ENCODE measurements at regions not wholly inside any gene's neighbourhood (a gene's known extent, or its start where the extent isn't known, plus 50 kb on each side); places are given as distances from the start of the nearest gene placed in this dataset.

- TF ChIP-seq POLR2A (IDR thresholded peaks at IDR 0.05; ENCODE audit: low read depth, low read length) (no peak), POLR2AphosphoS5 (IDR thresholded peaks at IDR 0.05; ENCODE audit: low read depth, low read length) (no peak)
These were observed 280.0 kb downstream of the KBTBD8 start for GRCh38 chr3:67278015-67278618.
